Transverse colon (tissue), 4 donors: ENCODE measurements at regions not wholly inside any gene's neighbourhood (a gene's known extent, or its start where the extent isn't known, plus 50 kb on each side); places are given as distances from the start of the nearest gene placed in this dataset.

Experiments used
- CTCF ChIP-seq, 5 experiments: fragments of 200-600 bp in 3 of 5; fragments of 450-650 bp in 2 of 5; sonication (generic) in 3 of 5; IDR thresholded peaks; 1 replicate in 2 of 5; 2 replicates in 3 of 5; pipeline ENCODE4 v1.5.1; 2016 to 2017; ENCODE audit warnings: antibody characterized with exemption in 5 of 5, inconsistent platforms in 3 of 5, mild to moderate bottlenecking in 2 of 5, moderate library complexity in 1 of 5
- EP300 ChIP-seq: sonication (generic); formaldehyde crosslinking; IDR thresholded peaks from one replicate; pipeline ENCODE4 v1.6.1; 2017; ENCODE audit warnings: antibody characterized with exemption, low read depth
- POLR2A ChIP-seq: fragments of 450-650 bp; IDR thresholded peaks from one replicate; pipeline ENCODE4 v1.6.1; 2016; ENCODE audit warnings: antibody characterized with exemption, mild to moderate bottlenecking, moderate library complexity
- POLR2AphosphoS5 ChIP-seq, 3 donors: sonication (generic); formaldehyde crosslinking; IDR thresholded peaks; one replicate each; pipeline ENCODE4 v1.6.1; 2016; ENCODE audit warnings: antibody characterized with exemption in 3 of 3

DNA sequence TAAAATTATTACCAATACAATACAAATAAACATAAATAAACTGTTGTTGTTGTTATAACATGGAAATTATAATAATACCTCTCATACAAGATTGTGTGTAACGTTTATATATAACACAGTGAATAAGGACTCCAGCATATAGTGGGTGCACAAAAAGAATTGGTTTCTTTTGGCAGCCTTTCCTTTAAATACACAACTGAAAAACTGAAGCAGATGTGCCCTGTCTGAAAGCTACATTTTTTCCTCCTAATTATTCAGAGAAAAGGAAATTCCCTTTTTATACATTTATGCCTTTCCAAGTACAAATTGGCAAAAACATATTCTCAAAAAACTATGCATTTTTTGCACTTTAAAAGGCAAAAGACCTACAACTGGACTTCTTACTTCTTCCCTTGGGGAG lies 928.9 kb upstream of the NR2F2 start:
- TF ChIP-seq CTCF (IDR thresholded peaks at IDR 0.05) (no peak), POLR2A (no peak), POLR2AphosphoS5 (IDR thresholded peaks at IDR 0.05) (no peak), EP300 (no peak)
